ENCODE measurements at regions not wholly inside any gene's neighbourhood (a gene's known extent, or its start where the extent isn't known, plus 50 kb on each side); places are given as distances from the start of the nearest gene placed in this dataset.

- DNase-seq (ENCODE audit: low read depth) = no peak
- TF ChIP-seq CTCF (IDR thresholded peaks at IDR 0.05; ENCODE audit: control insufficient read depth, extremely low read depth, insufficient read depth) = no peak
- no peak overlapping the region for H3K4me3 ChIP-seq (ENCODE audit: low read depth, low read length)
These were observed 78.4 kb upstream of the S1PR1 start for GRCh38 chr1:101158424-101158823.

GRCh38 chr1:101154547-101154946, 82.3 kb upstream of the S1PR1 start:
- no peak overlapping the region for H3K4me3 ChIP-seq (ENCODE audit: low read depth, low read length)
- DNase-seq (ENCODE audit: low read depth) = no peak
- no peak for TF ChIP-seq CTCF (IDR thresholded peaks at IDR 0.05; ENCODE audit: control insufficient read depth, extremely low read depth, insufficient read depth)

GRCh38 chr1:101153692-101154091, 83.1 kb upstream of the S1PR1 start:
- TF ChIP-seq CTCF (IDR thresholded peaks at IDR 0.05; ENCODE audit: control insufficient read depth, extremely low read depth, insufficient read depth) = no peak
- no peak for DNase-seq (ENCODE audit: low read depth)
- no peak overlapping the region for H3K4me3 ChIP-seq (ENCODE audit: low read depth, low read length)

- TF ChIP-seq CTCF (IDR thresholded peaks at IDR 0.05; ENCODE audit: control insufficient read depth, extremely low read depth, insufficient read depth) = no peak
- no peak for DNase-seq (ENCODE audit: low read depth)
- no peak overlapping the region for H3K4me3 ChIP-seq (ENCODE audit: low read depth, low read length)
These were observed 84.2 kb upstream of the S1PR1 start for GRCh38 chr1:101152633-101153032.

- no peak overlapping the region for H3K4me3 ChIP-seq (ENCODE audit: low read depth, low read length)
- TF ChIP-seq CTCF (IDR thresholded peaks at IDR 0.05; ENCODE audit: control insufficient read depth, extremely low read depth, insufficient read depth) = no peak
- no peak for DNase-seq (ENCODE audit: low read depth)
These were observed 85.5 kb upstream of the S1PR1 start for GRCh38 chr1:101151286-101151685.

GRCh38 chr1:101150670-101151069, 86.1 kb upstream of the S1PR1 start:
- DNase-seq (ENCODE audit: low read depth) = no peak
- H3K4me3 ChIP-seq (ENCODE audit: low read depth, low read length) = no peak overlapping the region
- no peak for TF ChIP-seq CTCF (IDR thresholded peaks at IDR 0.05; ENCODE audit: control insufficient read depth, extremely low read depth, insufficient read depth)

GRCh38 chr1:101150266-101150665, 86.6 kb upstream of the S1PR1 start:
- TF ChIP-seq CTCF (IDR thresholded peaks at IDR 0.05; ENCODE audit: control insufficient read depth, extremely low read depth, insufficient read depth) = no peak
- H3K4me3 ChIP-seq (ENCODE audit: low read depth, low read length) = no peak overlapping the region
- DNase-seq (ENCODE audit: low read depth) = no peak

Data from LNCaP clone FGC (cell line).